MM.1S (cell line): ENCODE measurements at regions not wholly inside any gene's neighbourhood (a gene's known extent, or its start where the extent isn't known, plus 50 kb on each side); places are given as distances from the start of the nearest gene placed in this dataset.

ENCODE experiments used
- DNase-seq: peaks from one replicate; pipeline ENCODE4 v3.0.0-alpha.2; 2015
- H2AFZ ChIP-seq: fragments of 300-600 bp; sonication (generic); 2 replicates; pipeline ENCODE4 v1.6.0; 2016; ENCODE audit warnings: antibody characterized with exemption, low read length
- H3F3A ChIP-seq: fragments of 300-600 bp; sonication (generic); 2 replicates; pipeline ENCODE4 v1.6.1; 2016; ENCODE audit warnings: mild to moderate bottlenecking, antibody characterized with exemption, low read length, moderate library complexity, mixed read lengths; ENCODE audit not compliant: insufficient read depth
- H3K27ac ChIP-seq: fragments of 300-600 bp; sonication (generic); 2 replicates; pipeline ENCODE4 v1.5.1; 2016; ENCODE audit warnings: mild to moderate bottlenecking, low read length
- H3K27me3 ChIP-seq: fragments of 300-600 bp; sonication (generic); replicated peaks from 2 replicates; pipeline ENCODE4 v1.6.0; 2016; ENCODE audit warnings: low read length; ENCODE audit not compliant: insufficient read depth
- H3K36me3 ChIP-seq: fragments of 300-600 bp; sonication (generic); replicated peaks from 2 replicates; pipeline ENCODE4 v1.6.1; 2016; ENCODE audit warnings: mild to moderate bottlenecking, low read length, mixed read lengths; ENCODE audit not compliant: insufficient read depth
- H3K4me1 ChIP-seq: fragments of 300-600 bp; sonication (generic); 2 replicates; pipeline ENCODE4 v1.6.1; 2016; ENCODE audit warnings: low read length, mixed read lengths
- H3K4me2 ChIP-seq: fragments of 300-600 bp; sonication (generic); 2 replicates; pipeline ENCODE4 v1.6.0; 2016; ENCODE audit warnings: low read depth, low read length
- H3K4me3 ChIP-seq: fragments of 300-600 bp; sonication (generic); 2 replicates; pipeline ENCODE4 v1.5.1; 2016; ENCODE audit warnings: low read length, mixed read lengths
- H3K79me2 ChIP-seq: fragments of 300-600 bp; sonication (generic); 2 replicates; pipeline ENCODE4 v1.6.1; 2016; ENCODE audit warnings: mixed run types, low read length, mixed read lengths
- H3K9ac ChIP-seq: fragments of 300-600 bp; sonication (generic); 2 replicates; pipeline ENCODE4 v1.6.1; 2016; ENCODE audit warnings: low read length, mixed read lengths
- H3K9me2 ChIP-seq: fragments of 300-600 bp; sonication (generic); replicated peaks from 2 replicates; pipeline ENCODE4 v1.6.1; 2016; ENCODE audit warnings: mild to moderate bottlenecking, low read length, mixed read lengths; ENCODE audit not compliant: insufficient read depth
- H3K9me3 ChIP-seq: fragments of 300-600 bp; sonication (generic); replicated peaks from 2 replicates; pipeline ENCODE4 v1.6.1; 2016; ENCODE audit warnings: mild to moderate bottlenecking, low read length, mixed read lengths; ENCODE audit not compliant: insufficient read depth
- H4K20me1 ChIP-seq: fragments of 300-600 bp; sonication (generic); 2 replicates; pipeline ENCODE4 v1.6.1; 2016; ENCODE audit warnings: mild to moderate bottlenecking, low read length, moderate library complexity, mixed read lengths; ENCODE audit not compliant: insufficient read depth
- CTCF ChIP-seq: fragments of 300-600 bp; sonication (generic); IDR thresholded peaks from 2 replicates; pipeline ENCODE4 v1.5.1; 2016; ENCODE audit warnings: antibody characterized with exemption, low read length, mixed read lengths
- EZH2 ChIP-seq: fragments of 300-600 bp; sonication (generic); optimal IDR thresholded peaks from 2 replicates; pipeline ENCODE3; 2017; ENCODE audit warnings: low read depth, mild to moderate bottlenecking, antibody characterized with exemption, low read length, mixed read lengths
- EZH2phosphoT487 ChIP-seq: fragments of 300-600 bp; sonication (generic); IDR thresholded peaks from 2 replicates; pipeline ENCODE4 v1.6.1; 2018; ENCODE audit warnings: antibody characterized with exemption, low read length

- no peak for DNase-seq
- Histone ChIP-seq H4K20me1 (no peaks in the 10 kb centered on the region), H3K27ac (no peak overlapping the region), H3K27me3 (no peaks in the 10 kb centered on the region), H3K9me2 (no peaks in the 10 kb centered on the region), H3K4me3 (no peak overlapping the region), H3K9ac (no peak overlapping the region), H3K79me2 (no peaks in the 10 kb centered on the region), H2AFZ (no peak overlapping the region), H3K9me3 (no peaks in the 10 kb centered on the region), H3K4me2 (no peak overlapping the region), H3K4me1 (peaks cover 20% of the 10 kb centered on the region), H3K36me3 (no peaks in the 10 kb centered on the region), H3F3A (no peaks in the 10 kb centered on the region; the same call in 1 of the 2 replicates)
- no peak for TF ChIP-seq EZH2phosphoT487
- TF ChIP-seq EZH2, result no peak
- no peak for TF ChIP-seq CTCF
These were observed 173.2 kb downstream of the AREG start for GRCh38 chr4:74618166-74618565.

GRCh38 chr4:74618659-74619058, 173.7 kb downstream of the AREG start:
- no peak overlapping the region for H3K4me3 ChIP-seq
- H3K27me3 ChIP-seq, result no peaks in the 10 kb centered on the region
- H3K9me3 ChIP-seq, result no peaks in the 10 kb centered on the region
- TF ChIP-seq EZH2 (no peak), CTCF (no peak), EZH2phosphoT487 (no peak)
- H3K9me2 ChIP-seq, result no peaks in the 10 kb centered on the region
- H3F3A ChIP-seq, result no peaks in the 10 kb centered on the region; the same call in 1 of the 2 replicates
- no peaks in the 10 kb centered on the region for H3K79me2 ChIP-seq
- H2AFZ ChIP-seq, result no peak overlapping the region
- H3K9ac ChIP-seq, result no peak overlapping the region
- no peaks in the 10 kb centered on the region for H3K36me3 ChIP-seq
- peaks cover 20% of the 10 kb centered on the region for H3K4me1 ChIP-seq
- no peak for DNase-seq
- no peaks in the 10 kb centered on the region for H4K20me1 ChIP-seq
- no peak overlapping the region for H3K4me2 ChIP-seq
- H3K27ac ChIP-seq, result no peak overlapping the region

- DNase-seq, result no peak
These were observed 174.2 kb downstream of the BTC start for GRCh38 chr4:74619931-74620702.

More at GRCh38 chr4:74619931-74620702, 174.2 kb downstream of the BTC start:
- Histone ChIP-seq H3K9ac (no peak overlapping the region), H2AFZ (no peak overlapping the region), H4K20me1 (no peaks in the 10 kb centered on the region), H3K27ac (no peak overlapping the region), H3K9me3 (no peaks in the 10 kb centered on the region), H3K4me2 (no peak overlapping the region), H3K4me3 (no peak overlapping the region), H3K9me2 (no peaks in the 10 kb centered on the region), H3K36me3 (no peaks in the 10 kb centered on the region), H3K79me2 (no peaks in the 10 kb centered on the region), H3K4me1 (peaks cover 30% of the 10 kb centered on the region), H3F3A (peaks cover 3% of the 10 kb centered on the region; the same call in 1 of the 2 replicates), H3K27me3 (no peaks in the 10 kb centered on the region)
- TF ChIP-seq EZH2phosphoT487 (no peak), CTCF (no peak), EZH2 (no peak)
